ENCODE measurements at regions not wholly inside any gene's neighbourhood (a gene's known extent, or its start where the extent isn't known, plus 50 kb on each side); places are given as distances from the start of the nearest gene placed in this dataset.

DNA sequence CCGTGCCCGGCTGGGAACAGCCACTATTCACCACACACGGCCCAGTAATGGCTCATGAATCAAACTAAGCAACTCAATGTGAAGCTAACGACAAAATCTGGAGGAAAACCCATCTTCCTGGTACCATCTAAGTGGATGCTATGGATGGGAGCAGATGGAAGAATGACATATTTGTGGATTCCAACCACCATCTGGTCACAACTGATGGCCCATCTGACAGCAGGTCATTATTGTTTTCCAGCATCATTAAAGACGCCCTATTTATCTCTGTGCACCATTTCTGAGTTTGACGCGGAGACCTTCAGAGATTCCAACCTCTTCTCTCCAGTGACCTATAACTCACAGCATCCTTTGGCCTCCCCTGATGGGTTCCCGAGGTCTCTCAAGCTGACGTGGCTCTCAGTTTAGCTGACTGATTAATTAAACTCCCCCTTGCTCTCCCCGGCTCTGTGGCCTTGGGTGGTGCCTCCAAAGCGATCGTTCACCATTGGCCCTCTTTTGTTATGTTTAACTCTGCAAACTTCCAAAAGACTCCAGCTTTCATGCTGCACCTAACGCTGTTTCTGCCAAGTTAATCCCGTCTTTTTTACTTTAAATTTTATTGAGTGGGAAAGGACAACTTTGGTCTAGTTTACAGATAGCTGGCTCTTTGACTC, 1514.4 kb downstream of the BRD1 start:
- H3K23ac ChIP-seq (ENCODE audit: low read depth, low read length, poor library complexity): no peak overlapping the region
- WGBS, 2 donors (ENCODE audit: extremely low coverage in 2 of 2, insufficient read length in 2 of 2, insufficient replicate concordance in 1 of 2): no CpG with 5 or more reads among the region's 14 CpGs
- no peak overlapping the region for H3K27ac ChIP-seq (replicated peaks; ENCODE audit: low read length)

DNA sequence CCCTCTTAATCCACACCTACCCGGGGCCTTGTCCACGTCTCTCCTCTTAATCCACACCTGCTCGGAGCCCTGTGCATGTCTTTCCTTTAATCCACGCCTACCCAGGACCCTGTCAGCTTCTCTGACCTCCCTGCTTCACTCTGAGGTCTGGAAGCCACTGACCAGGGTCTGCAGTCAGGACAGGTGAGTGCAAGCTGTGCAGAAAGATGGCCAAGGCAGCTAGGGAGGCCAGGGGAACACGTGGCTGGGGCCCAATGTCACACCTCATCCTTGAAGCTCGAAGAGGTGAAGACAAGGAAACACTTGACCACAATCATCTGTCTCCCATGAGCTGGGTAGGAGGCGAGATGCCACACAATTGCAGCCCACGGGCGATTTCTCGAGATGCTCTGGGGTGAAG, 1516.9 kb downstream of the BRD1 start:
- Histone ChIP-seq H3K4me2 (ENCODE audit: insufficient read depth, low read length, poor library complexity, severe bottlenecking) (no peak overlapping the region), H3K14ac (ENCODE audit: low read length) (no peak overlapping the region), H3K27me3 (ENCODE audit: control insufficient read depth in 3 of 3, insufficient read depth in 3 of 3, low read depth in 1 of 3, low read length in 3 of 3) (no peaks in the 10 kb centered on the region), H3K4me3 (ENCODE audit: low read length in 2 of 2) (no peak overlapping the region), H3K4ac (ENCODE audit: low read length) (no peak overlapping the region), H2BK120ac (ENCODE audit: low read depth, low read length) (no peak overlapping the region), H2BK12ac (ENCODE audit: low read length) (no peak overlapping the region), H3K9ac (ENCODE audit: low read depth, low read length, poor library complexity) (no peak overlapping the region), H3K9me3 (replicated peaks in 1 of 2; ENCODE audit: control insufficient read depth in 2 of 2, insufficient read depth in 1 of 2, low read depth in 1 of 2, low read length in 2 of 2) (no peaks in the 10 kb centered on the region), H4K91ac (ENCODE audit: low read depth, low read length, poor library complexity) (no peak overlapping the region), H3K27ac (replicated peaks; ENCODE audit: low read length) (no peak overlapping the region), H2AFZ (ENCODE audit: low read length) (no peak overlapping the region), H3K4me1 (ENCODE audit: control insufficient read depth in 2 of 2, insufficient read depth in 1 of 2, low read depth in 1 of 2, low read length in 2 of 2) (no peaks in the 10 kb centered on the region), H3K18ac (ENCODE audit: low read length) (no peak overlapping the region), H3K23ac (ENCODE audit: low read depth, low read length, poor library complexity) (no peak overlapping the region), H4K8ac (ENCODE audit: low read depth, low read length) (no peak overlapping the region), H3K79me1 (ENCODE audit: low read depth, low read length) (no peaks in the 10 kb centered on the region), H3K36me3 (replicated peaks in 1 of 2; ENCODE audit: control insufficient read depth in 2 of 2, insufficient read depth in 2 of 2, low read length in 2 of 2) (no peaks in the 10 kb centered on the region), H2BK15ac (ENCODE audit: low read length) (no peak overlapping the region), H2BK5ac (ENCODE audit: low read length) (no peak overlapping the region), H2AK5ac (ENCODE audit: low read depth, low read length) (no peak overlapping the region)
- no CpG with 5 or more reads among the region's 10 CpGs for WGBS, 2 donors (ENCODE audit: extremely low coverage in 2 of 2, insufficient read length in 2 of 2, insufficient replicate concordance in 1 of 2)
- no peak for DNase-seq (ENCODE audit: low spot score)

More for the DNA sequence above, 1514.4 kb downstream of the BRD1 start:
- H3K4ac ChIP-seq (ENCODE audit: low read length): no peak overlapping the region
- H3K4me2 ChIP-seq (ENCODE audit: insufficient read depth, low read length, poor library complexity, severe bottlenecking): no peak overlapping the region
- H3K4me1 ChIP-seq (ENCODE audit: control insufficient read depth in 2 of 2, insufficient read depth in 1 of 2, low read depth in 1 of 2, low read length in 2 of 2): no peaks in the 10 kb centered on the region
- no peak overlapping the region for H3K9ac ChIP-seq (ENCODE audit: low read depth, low read length, poor library complexity)
- no peak for DNase-seq (ENCODE audit: low spot score)
- H2BK120ac ChIP-seq (ENCODE audit: low read depth, low read length): no peak overlapping the region
- H3K14ac ChIP-seq (ENCODE audit: low read length): no peak overlapping the region
- H2AFZ ChIP-seq (ENCODE audit: low read length): no peak overlapping the region
- H3K27me3 ChIP-seq (ENCODE audit: control insufficient read depth in 3 of 3, insufficient read depth in 3 of 3, low read depth in 1 of 3, low read length in 3 of 3): no peaks in the 10 kb centered on the region
- H3K36me3 ChIP-seq (replicated peaks in 1 of 2; ENCODE audit: control insufficient read depth in 2 of 2, insufficient read depth in 2 of 2, low read length in 2 of 2): no peaks in the 10 kb centered on the region
- H2AK5ac ChIP-seq (ENCODE audit: low read depth, low read length): no peak overlapping the region
- no peak overlapping the region for H2BK12ac ChIP-seq (ENCODE audit: low read length)
- no peaks in the 10 kb centered on the region for H3K9me3 ChIP-seq (replicated peaks in 1 of 2; ENCODE audit: control insufficient read depth in 2 of 2, insufficient read depth in 1 of 2, low read depth in 1 of 2, low read length in 2 of 2)
- H2BK5ac ChIP-seq (ENCODE audit: low read length): no peak overlapping the region
- H2BK15ac ChIP-seq (ENCODE audit: low read length): no peak overlapping the region
- no peak overlapping the region for H3K4me3 ChIP-seq (ENCODE audit: low read length in 2 of 2)
- H4K91ac ChIP-seq (ENCODE audit: low read depth, low read length, poor library complexity): no peak overlapping the region
- no peak overlapping the region for H4K8ac ChIP-seq (ENCODE audit: low read depth, low read length)
- H3K18ac ChIP-seq (ENCODE audit: low read length): no peak overlapping the region
- no peaks in the 10 kb centered on the region for H3K79me1 ChIP-seq (ENCODE audit: low read depth, low read length)

DNA sequence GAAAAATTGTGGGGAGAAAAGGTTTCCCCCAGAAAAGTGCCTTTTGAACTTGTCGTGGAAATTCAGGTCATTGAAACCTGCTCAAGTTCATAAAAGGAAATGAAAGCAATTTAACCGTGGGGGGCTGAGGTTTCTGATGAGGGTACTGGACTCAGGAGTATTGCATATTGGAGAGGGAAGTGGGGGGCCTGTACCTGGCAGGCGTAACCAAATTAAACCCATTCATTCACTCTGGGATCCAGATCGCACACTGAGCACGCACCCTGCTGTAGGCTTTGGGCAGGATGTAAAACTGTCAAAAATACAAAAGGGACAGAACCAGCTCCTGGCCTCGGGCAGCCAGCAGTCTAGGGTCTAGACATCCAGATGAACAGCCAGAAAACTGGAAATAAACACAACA, 1517.4 kb downstream of the BRD1 start:
- Histone ChIP-seq H2BK15ac (ENCODE audit: low read length) (no peak overlapping the region), H3K79me1 (ENCODE audit: low read depth, low read length) (no peaks in the 10 kb centered on the region), H3K18ac (ENCODE audit: low read length) (no peak overlapping the region), H3K4me3 (ENCODE audit: low read length in 2 of 2) (no peak overlapping the region), H3K4me2 (ENCODE audit: insufficient read depth, low read length, poor library complexity, severe bottlenecking) (no peak overlapping the region), H3K36me3 (replicated peaks in 1 of 2; ENCODE audit: control insufficient read depth in 2 of 2, insufficient read depth in 2 of 2, low read length in 2 of 2) (no peaks in the 10 kb centered on the region), H2AK5ac (ENCODE audit: low read depth, low read length) (no peak overlapping the region), H3K4ac (ENCODE audit: low read length) (no peak overlapping the region), H2BK120ac (ENCODE audit: low read depth, low read length) (no peak overlapping the region), H3K9me3 (replicated peaks in 1 of 2; ENCODE audit: control insufficient read depth in 2 of 2, insufficient read depth in 1 of 2, low read depth in 1 of 2, low read length in 2 of 2) (no peaks in the 10 kb centered on the region), H2BK12ac (ENCODE audit: low read length) (no peak overlapping the region), H3K27ac (replicated peaks; ENCODE audit: low read length) (no peak overlapping the region), H3K14ac (ENCODE audit: low read length) (no peak overlapping the region), H3K9ac (ENCODE audit: low read depth, low read length, poor library complexity) (no peak overlapping the region), H3K4me1 (ENCODE audit: control insufficient read depth in 2 of 2, insufficient read depth in 1 of 2, low read depth in 1 of 2, low read length in 2 of 2) (no peaks in the 10 kb centered on the region), H2AFZ (ENCODE audit: low read length) (no peak overlapping the region), H4K91ac (ENCODE audit: low read depth, low read length, poor library complexity) (no peak overlapping the region), H3K27me3 (ENCODE audit: control insufficient read depth in 3 of 3, insufficient read depth in 3 of 3, low read depth in 1 of 3, low read length in 3 of 3) (no peaks in the 10 kb centered on the region), H3K23ac (ENCODE audit: low read depth, low read length, poor library complexity) (no peak overlapping the region), H4K8ac (ENCODE audit: low read depth, low read length) (no peak overlapping the region), H2BK5ac (ENCODE audit: low read length) (no peak overlapping the region)
- DNase-seq (ENCODE audit: low spot score): no peak
- WGBS, 2 donors (ENCODE audit: extremely low coverage in 2 of 2, insufficient read length in 2 of 2, insufficient replicate concordance in 1 of 2): no CpG with 5 or more reads among the region's 6 CpGs

DNA sequence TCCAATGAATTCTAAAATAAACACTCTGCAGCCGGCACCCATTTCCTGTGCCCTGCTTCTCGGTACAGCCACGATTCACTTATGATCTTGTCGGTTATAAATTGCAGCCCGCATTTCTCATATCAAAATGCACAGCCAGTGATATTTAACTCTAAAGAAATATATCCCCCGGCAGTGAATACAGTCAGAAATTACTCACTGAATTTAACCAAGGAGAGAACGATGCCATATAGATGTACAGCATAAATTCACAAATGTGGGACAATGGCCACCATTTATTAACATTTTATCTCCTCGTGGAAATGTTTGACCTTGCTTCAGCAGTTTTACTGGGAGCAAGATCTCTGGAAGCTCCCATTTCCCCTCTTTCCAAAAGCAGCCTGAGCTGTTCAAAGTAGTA, 1517.8 kb downstream of the BRD1 start:
- H3K23ac ChIP-seq (ENCODE audit: low read depth, low read length, poor library complexity): no peak overlapping the region
- H3K4me1 ChIP-seq (ENCODE audit: control insufficient read depth in 2 of 2, insufficient read depth in 1 of 2, low read depth in 1 of 2, low read length in 2 of 2): no peaks in the 10 kb centered on the region
- no peak overlapping the region for H4K8ac ChIP-seq (ENCODE audit: low read depth, low read length)
- DNase-seq (ENCODE audit: low spot score): no peak
- no peak overlapping the region for H3K9ac ChIP-seq (ENCODE audit: low read depth, low read length, poor library complexity)
- no peak overlapping the region for H3K27ac ChIP-seq (replicated peaks; ENCODE audit: low read length)
- H2AK5ac ChIP-seq (ENCODE audit: low read depth, low read length): no peak overlapping the region
- no CpG with 5 or more reads among the region's 8 CpGs for WGBS, 2 donors (ENCODE audit: extremely low coverage in 2 of 2, insufficient read length in 2 of 2, insufficient replicate concordance in 1 of 2)
- no peak overlapping the region for H2BK12ac ChIP-seq (ENCODE audit: low read length)
- no peaks in the 10 kb centered on the region for H3K36me3 ChIP-seq (replicated peaks in 1 of 2; ENCODE audit: control insufficient read depth in 2 of 2, insufficient read depth in 2 of 2, low read length in 2 of 2)
- no peak overlapping the region for H2BK120ac ChIP-seq (ENCODE audit: low read depth, low read length)
- no peaks in the 10 kb centered on the region for H3K9me3 ChIP-seq (replicated peaks in 1 of 2; ENCODE audit: control insufficient read depth in 2 of 2, insufficient read depth in 1 of 2, low read depth in 1 of 2, low read length in 2 of 2)
- no peak overlapping the region for H4K91ac ChIP-seq (ENCODE audit: low read depth, low read length, poor library complexity)
- H3K4ac ChIP-seq (ENCODE audit: low read length): no peak overlapping the region
- no peak overlapping the region for H2BK15ac ChIP-seq (ENCODE audit: low read length)
- H2AFZ ChIP-seq (ENCODE audit: low read length): no peak overlapping the region
- H3K4me3 ChIP-seq (ENCODE audit: low read length in 2 of 2): no peak overlapping the region
- H3K14ac ChIP-seq (ENCODE audit: low read length): no peak overlapping the region
- H3K79me1 ChIP-seq (ENCODE audit: low read depth, low read length): no peaks in the 10 kb centered on the region
- no peak overlapping the region for H3K4me2 ChIP-seq (ENCODE audit: insufficient read depth, low read length, poor library complexity, severe bottlenecking)
- no peak overlapping the region for H3K18ac ChIP-seq (ENCODE audit: low read length)
- H3K27me3 ChIP-seq (ENCODE audit: control insufficient read depth in 3 of 3, insufficient read depth in 3 of 3, low read depth in 1 of 3, low read length in 3 of 3): no peaks in the 10 kb centered on the region
- no peak overlapping the region for H2BK5ac ChIP-seq (ENCODE audit: low read length)
